GM23338 (cell line): ENCODE measurements at regions not wholly inside any gene's neighbourhood (a gene's known extent, or its start where the extent isn't known, plus 50 kb on each side); places are given as distances from the start of the nearest gene placed in this dataset.
"Not testable (repeated sequence)": the region's sequence is repeated elsewhere in the genome, so short reads cannot be mapped to it uniquely, and the experiment has no call there.

ENCODE experiments used
- ATAC-seq: fragments of 200-7000 bp; cut with Tn5 transposase; 3 replicates; pipeline ENCODE4 v1.9.1; 2020
- DNase-seq: peaks from one replicate; pipeline ENCODE4 v3.0.0-alpha.2; 2015; ENCODE audit warnings: low spot score
- H2AFZ ChIP-seq: fragments of 200-600 bp; sonication (generic); 2 replicates; pipeline ENCODE4 v1.8.0; 2016; ENCODE audit warnings: antibody characterized with exemption, mild to moderate bottlenecking, moderate library complexity
- H3F3A ChIP-seq: fragments of 200-600 bp; sonication (generic); replicated peaks from 2 replicates; pipeline ENCODE4 v1.8.0; 2017; ENCODE audit warnings: antibody characterized with exemption, mixed run types, low read depth
- H3K27ac ChIP-seq: fragments of 200-600 bp; sonication (generic); 2 replicates; pipeline ENCODE4 v1.6.1; 2016; ENCODE audit warnings: low read depth
- H3K27me3 ChIP-seq: fragments of 200-600 bp; sonication (generic); 2 replicates; pipeline ENCODE4 v1.8.0; 2016; ENCODE audit warnings: mild to moderate bottlenecking, mixed run types, moderate library complexity; ENCODE audit not compliant: insufficient read depth
- H3K36me3 ChIP-seq: fragments of 200-600 bp; sonication (generic); 2 replicates; pipeline ENCODE4 v1.8.0; 2016; ENCODE audit warnings: mild to moderate bottlenecking; ENCODE audit not compliant: insufficient read depth
- H3K4me1 ChIP-seq: fragments of 200-600 bp; sonication (generic); 2 replicates; pipeline ENCODE4 v1.8.0; 2016; ENCODE audit warnings: mild to moderate bottlenecking, moderate library complexity; ENCODE audit not compliant: insufficient read depth
- H3K4me2 ChIP-seq: fragments of 200-600 bp; sonication (generic); 2 replicates; pipeline ENCODE4 v1.7.1; 2017; ENCODE audit warnings: mixed run types
- H3K4me3 ChIP-seq: fragments of 200-600 bp; sonication (generic); 2 replicates; pipeline ENCODE4 v1.6.1; 2016; ENCODE audit warnings: mixed run types
- H3K79me2 ChIP-seq: fragments of 200-600 bp; sonication (generic); replicated peaks from 2 replicates; pipeline ENCODE4 v1.8.0; 2017; ENCODE audit warnings: mild to moderate bottlenecking; ENCODE audit not compliant: insufficient read depth
- H3K9me2 ChIP-seq: fragments of 200-600 bp; sonication (generic); 2 replicates; pipeline ENCODE4 v1.8.0; 2017; ENCODE audit not compliant: insufficient read depth
- H4K20me1 ChIP-seq: fragments of 200-600 bp; sonication (generic); replicated peaks from 2 replicates; pipeline ENCODE4 v1.8.0; 2017; ENCODE audit warnings: mild to moderate bottlenecking; ENCODE audit not compliant: insufficient read depth
- H3K27ac Mint-ChIP-seq: 2 replicates; pipeline ENCODE4 v1.8.0; 2020; ENCODE audit warnings: inconsistent platforms, mild to moderate bottlenecking, moderate library complexity, mixed read lengths
- H3K27me3 Mint-ChIP-seq: 3 replicates; pipeline ENCODE4 v1.8.0; 2022; ENCODE audit warnings: low read depth, mild to moderate bottlenecking, moderate library complexity, mixed read lengths, inconsistent platforms; ENCODE audit not compliant: insufficient read depth, poor library complexity
- H3K36me3 Mint-ChIP-seq: 3 replicates; pipeline ENCODE4 v1.8.0; 2021; ENCODE audit warnings: low read depth, mild to moderate bottlenecking, inconsistent platforms, moderate library complexity, mixed read lengths
- H3K4me1 Mint-ChIP-seq: 3 replicates; pipeline ENCODE4 v1.8.0; 2020; ENCODE audit warnings: mild to moderate bottlenecking, inconsistent platforms, mixed read lengths
- H3K4me3 Mint-ChIP-seq: 3 replicates; pipeline ENCODE4 v1.8.0; 2021; ENCODE audit warnings: moderate library complexity, mild to moderate bottlenecking, inconsistent platforms, mixed read lengths
- H3K9me3 Mint-ChIP-seq: 3 replicates; pipeline ENCODE4 v1.8.0; 2020; ENCODE audit warnings: moderate library complexity, mild to moderate bottlenecking, inconsistent platforms, mixed read lengths
- POLR2AphosphoS5 ChIP-seq: IDR thresholded peaks from 2 replicates; pipeline ENCODE4 v1.6.1; 2016; ENCODE audit warnings: antibody characterized with exemption, low read depth

GRCh38 chr3:195657475-195658372 is 63.1 kb upstream of the MUC20 start:
- peak; percentile 67 for DNase-seq
- H3K4me2 ChIP-seq: not testable (repeated sequence)

GRCh38 chr3:195656091-195656490 is 64.7 kb upstream of the MUC20 start:
- not testable (repeated sequence) for DNase-seq, H2AFZ ChIP-seq, H3K27me3 Mint-ChIP-seq, H3K4me3 Mint-ChIP-seq, H3F3A ChIP-seq, H3K27me3 ChIP-seq, H3K27ac Mint-ChIP-seq, H3K4me2 ChIP-seq, H3K36me3 ChIP-seq, H3K9me3 Mint-ChIP-seq, H3K4me3 ChIP-seq, H3K36me3 Mint-ChIP-seq, H4K20me1 ChIP-seq, H3K79me2 ChIP-seq, H3K4me1 ChIP-seq, H3K4me1 Mint-ChIP-seq, H3K27ac ChIP-seq, H3K9me2 ChIP-seq, ATAC-seq

More at GRCh38 chr3:195657475-195658372, 63.1 kb upstream of the MUC20 start:
- H3K36me3 ChIP-seq, H3K36me3 Mint-ChIP-seq, H3K27ac ChIP-seq, H3K9me3 Mint-ChIP-seq, H3K79me2 ChIP-seq, H3K4me1 Mint-ChIP-seq, H3F3A ChIP-seq, H3K27ac Mint-ChIP-seq, H4K20me1 ChIP-seq, H3K9me2 ChIP-seq, H3K27me3 ChIP-seq, H3K4me1 ChIP-seq, H3K27me3 Mint-ChIP-seq, H2AFZ ChIP-seq: not testable (repeated sequence)
- peak; percentile 86 for ATAC-seq
- TF ChIP-seq POLR2AphosphoS5: 0 out of 2 replicates have a peak, but pooled peaks have one; percentile 39
- H3K4me3 Mint-ChIP-seq: peak overlapping the region; percentile 70
- peak overlapping the region; percentile 45; the same call in 1 of the 2 replicates for H3K4me3 ChIP-seq

GRCh38 chr3:195654746-195655145 is 66.0 kb upstream of the MUC20 start:
- H3K9me2 ChIP-seq, H3K36me3 Mint-ChIP-seq, H3K27me3 ChIP-seq, H4K20me1 ChIP-seq, H3K4me1 Mint-ChIP-seq, H3K4me3 ChIP-seq, H3K36me3 ChIP-seq, H3K4me3 Mint-ChIP-seq, H3K27ac Mint-ChIP-seq, H3K4me1 ChIP-seq, ATAC-seq, H3K9me3 Mint-ChIP-seq, H2AFZ ChIP-seq, H3K27me3 Mint-ChIP-seq, H3F3A ChIP-seq, DNase-seq, H3K4me2 ChIP-seq, H3K79me2 ChIP-seq, H3K27ac ChIP-seq: not testable (repeated sequence)

GRCh38 chr3:195654138-195654537 is 66.6 kb upstream of the MUC20 start:
- not testable (repeated sequence) for H3K4me3 ChIP-seq, H3K27ac ChIP-seq, ATAC-seq, H3K4me1 ChIP-seq, H3K79me2 ChIP-seq, H3K4me3 Mint-ChIP-seq, H4K20me1 ChIP-seq, H3K4me1 Mint-ChIP-seq, H3K4me2 ChIP-seq, DNase-seq, H3K27me3 ChIP-seq, H3F3A ChIP-seq, H3K36me3 ChIP-seq, H3K9me2 ChIP-seq, H3K27ac Mint-ChIP-seq, H3K27me3 Mint-ChIP-seq, H3K36me3 Mint-ChIP-seq, H2AFZ ChIP-seq, H3K9me3 Mint-ChIP-seq
